Endothelial cell of umbilical vein (primary cell): ENCODE measurements at regions not wholly inside any gene's neighbourhood (a gene's known extent, or its start where the extent isn't known, plus 50 kb on each side); places are given as distances from the start of the nearest gene placed in this dataset.

Experiments used
- BruUV-seq: library from RNA; stranded (reverse); fragments of 400-500 nt; replicated peaks from 2 replicates; lab custom pipeline; 2021; lab: Mats Ljungman, UMichigan
- CTCF ChIA-PET: fragments of 300-600, 350-600 bp; sonication (Branson Sonifier 250); formaldehyde crosslinking; loops from one replicate; lab custom pipeline; 2021; ENCODE audit warnings: antibody characterized with exemption, inconsistent platforms; lab: Charles Lee
- POLR2A ChIA-PET: fragments of 300-600, 350-600 bp; sonication (Branson Sonifier 250); formaldehyde crosslinking; loops from one replicate; lab custom pipeline; 2021; ENCODE audit warnings: antibody characterized with exemption, inconsistent platforms; lab: Charles Lee
- DNase-seq: peaks from one replicate; pipeline ENCODE4 v3.0.0-alpha.2; 2011; ENCODE audit warnings: low read depth, low spot score
- FAIRE-seq: peaks from 2 replicates; lab custom pipeline; 2011; peaks lifted over from hg19 to GRCh38; lab: Jason Lieb, UNC
- H2AFZ ChIP-seq: 2 replicates; pipeline ENCODE4 v1.6.0; 2012; ENCODE audit warnings: low read depth, low read length, control low read depth, inconsistent platforms
- H3K27ac ChIP-seq: 2 replicates; pipeline ENCODE4 v1.5.1; 2011; ENCODE audit warnings: low read depth, mild to moderate bottlenecking, control low read depth, low read length, moderate library complexity; ENCODE audit not compliant: insufficient read depth
- H3K27me3 ChIP-seq, 2 experiments: 2 replicates each; pipeline versions ENCODE4 v1.6.0 to v1.6.1; 2011; ENCODE audit warnings: low read length in 2 of 2, mixed read lengths in 1 of 2; ENCODE audit not compliant: control insufficient read depth in 2 of 2, insufficient read depth in 2 of 2
- H3K36me3 ChIP-seq, 2 experiments: 2 replicates in 1 of 2; 3 replicates in 1 of 2; pipeline ENCODE4 v1.5.1; 2011; ENCODE audit warnings: low read length in 2 of 2, mild to moderate bottlenecking in 1 of 2, moderate library complexity in 1 of 2; ENCODE audit not compliant: control insufficient read depth in 2 of 2, insufficient read depth in 2 of 2; ENCODE audit errors: extremely low read depth in 1 of 2
- H3K4me1 ChIP-seq: 3 replicates; pipeline ENCODE4 v1.5.1; 2011; ENCODE audit warnings: mild to moderate bottlenecking, low read length; ENCODE audit not compliant: control insufficient read depth, insufficient read depth; ENCODE audit errors: extremely low read depth
- H3K4me2 ChIP-seq: 2 replicates; pipeline ENCODE4 v1.6.1; 2011; ENCODE audit warnings: low read length, control low read depth, mixed read lengths; ENCODE audit not compliant: insufficient read depth
- H3K4me3 ChIP-seq, 3 experiments: fragments of 200-600 bp in 1 of 3; sonication (generic), shearing (Covaris generic) in 1 of 3; replicated peaks in 1 of 3; 2 replicates each; pipeline ENCODE4 v1.5.1; 2011 to 2016; ENCODE audit warnings: control low read depth in 3 of 3, low read length in 3 of 3, mild to moderate bottlenecking in 2 of 3, inconsistent platforms in 1 of 3, low read depth in 1 of 3, moderate library complexity in 1 of 3; ENCODE audit not compliant: insufficient read depth in 1 of 3
- H3K79me2 ChIP-seq: 2 replicates; pipeline ENCODE4 v1.6.0; 2012; ENCODE audit warnings: low read length, inconsistent platforms; ENCODE audit not compliant: control insufficient read depth, insufficient read depth
- H3K9ac ChIP-seq: replicated peaks from 2 replicates; pipeline ENCODE3; 2011; ENCODE audit warnings: low read length, control low read depth; ENCODE audit not compliant: insufficient read depth; ENCODE audit errors: extremely low read depth
- H3K9me1 ChIP-seq: replicated peaks from 3 replicates; pipeline ENCODE4 v1.6.0; 2011; ENCODE audit warnings: mild to moderate bottlenecking, low read length; ENCODE audit not compliant: control insufficient read depth, insufficient read depth; ENCODE audit errors: extremely low read depth
- H3K9me3 ChIP-seq: replicated peaks from 2 replicates; pipeline ENCODE4 v1.5.1; 2012; ENCODE audit warnings: low read length, inconsistent platforms; ENCODE audit not compliant: control insufficient read depth, insufficient read depth
- H4K20me1 ChIP-seq: replicated peaks from 2 replicates; pipeline ENCODE3; 2011; ENCODE audit warnings: mild to moderate bottlenecking, low read length; ENCODE audit not compliant: control insufficient read depth, insufficient read depth; ENCODE audit errors: extremely low read depth
- CTCF ChIP-seq, 2 donors: IDR thresholded peaks; 1 replicate in 1 of 2; 2 replicates in 1 of 2; pipeline ENCODE4 v1.5.1; 2011; ENCODE audit warnings: low read length in 2 of 2, mild to moderate bottlenecking in 2 of 2, moderate library complexity in 2 of 2, control low read depth in 1 of 2, inconsistent platforms in 1 of 2, low read depth in 1 of 2; ENCODE audit not compliant: insufficient read depth in 1 of 2; ENCODE audit errors: extremely low read depth in 1 of 2
- EZH2 ChIP-seq: IDR thresholded peaks from 2 replicates; pipeline ENCODE4 v1.6.1; 2012; ENCODE audit warnings: borderline replicate concordance, low read depth, mild to moderate bottlenecking, moderate library complexity, low read length, inconsistent platforms; ENCODE audit not compliant: severe bottlenecking
- FOS ChIP-seq: IDR thresholded peaks from 2 replicates; pipeline ENCODE4 v1.6.1; 2011; ENCODE audit warnings: mild to moderate bottlenecking, low read length, moderate library complexity, borderline replicate concordance; ENCODE audit not compliant: insufficient read depth
- GATA2 ChIP-seq: IDR thresholded peaks from 2 replicates; pipeline ENCODE4 v1.7.0; 2011; ENCODE audit warnings: low read depth, mild to moderate bottlenecking, moderate library complexity, mixed read lengths, low read length; ENCODE audit not compliant: insufficient read length, insufficient read depth
- JUN ChIP-seq: IDR thresholded peaks from 2 replicates; pipeline ENCODE4 v1.6.1; 2011; ENCODE audit warnings: borderline replicate concordance, low read depth; ENCODE audit not compliant: insufficient read length, insufficient read depth
- MAX ChIP-seq: IDR thresholded peaks from 2 replicates; pipeline ENCODE4 v1.6.1; 2011; ENCODE audit not compliant: insufficient read depth, insufficient read length
- MYC ChIP-seq: IDR thresholded peaks from one replicate; pipeline ENCODE4 v1.6.1; 2011; ENCODE audit warnings: mild to moderate bottlenecking, low read depth, low read length
- POLR2A ChIP-seq: IDR thresholded peaks from 2 replicates; pipeline ENCODE4 v1.6.1; 2012; ENCODE audit warnings: low read depth, mild to moderate bottlenecking, control low read depth, low read length
- POLR2AphosphoS5 ChIP-seq: IDR thresholded peaks from 2 replicates; pipeline ENCODE4 v1.6.1; 2012; ENCODE audit warnings: low read depth, mild to moderate bottlenecking, control low read depth, low read length, moderate library complexity; ENCODE audit not compliant: insufficient read depth
- dilution Hi-C: fragments of 300-500 bp; cut with MboI; formaldehyde crosslinking; loops from one replicate; pipeline ENCODE4 v1.15.0; 2019; ENCODE audit warnings: low sequenced_read_pairs; ENCODE audit not compliant: extremely low pct_ligation_motif_present
- intact Hi-C: fragments of 100-400 bp; cut with micrococcal nuclease; formaldehyde crosslinking; loops from one replicate; pipeline ENCODE4 v1.10.0; 2022

- dilution Hi-C loops: no loop called here
- Histone ChIP-seq H3K27ac (peak overlapping the region; percentile 71), H3K79me2 (no peaks in the 10 kb centered on the region), H3K9me3 (no peaks in the 10 kb centered on the region), H3K4me1 (peaks cover 21% of the 10 kb centered on the region), H3K9ac (no peak overlapping the region), H2AFZ (peak overlapping the region; percentile 49), H4K20me1 (no peaks in the 10 kb centered on the region), H3K36me3 (no peaks in the 10 kb centered on the region), H3K9me1 (no peaks in the 10 kb centered on the region), H3K4me2 (no peak overlapping the region), H3K27me3 (no peaks in the 10 kb centered on the region), H3K4me3 (no peak overlapping the region)
- no peak for DNase-seq
- ChIA-PET POLR2A (no interaction called here), CTCF (interaction anchor here (0.9 to 3.3 kb wide), 6 partner anchors 28 to 247 kb away, joined by 3 to 25 read pairs (median 4); no protein-coding TSS in a partner anchor)
- no peak for TF ChIP-seq JUN
- no peak for TF ChIP-seq FOS
- TF ChIP-seq MAX: no peak
- TF ChIP-seq MYC: no peak
- no peak for TF ChIP-seq POLR2A
- no peak for TF ChIP-seq CTCF (IDR thresholded peaks at IDR 0.05; ENCODE audit: extremely low read depth in 1 of 2, insufficient read depth in 1 of 2, low read depth in 1 of 2, low read length in 2 of 2)
- TF ChIP-seq POLR2AphosphoS5: no peak
- TF ChIP-seq GATA2: no peak
- TF ChIP-seq EZH2: no peak
- FAIRE-seq: no peak
- intact Hi-C loops: loop anchor here (10.0 kb wide), 1 partner anchor 392 kb away; no protein-coding TSS in a partner anchor
- no TSS peak for BruUV-seq
Measured at GRCh38 chr16:72372087-72373045, 200.4 kb upstream of the PMFBP1 start.
